ENCODE measurements at regions not wholly inside any gene's neighbourhood (a gene's known extent, or its start where the extent isn't known, plus 50 kb on each side); places are given as distances from the start of the nearest gene placed in this dataset.

GRCh38 chr13:59546178-59546577, 617.5 kb downstream of the DIAPH3 start:
- ATAC-seq: no peak
- no peak for DNase-seq

- DNase-seq: no peak
- no peak for ATAC-seq
Observed at GRCh38 chr13:59547950-59548349, 615.8 kb downstream of the DIAPH3 start.

GRCh38 chr13:59562924-59563323, 600.8 kb downstream of the DIAPH3 start:
- no peak for ATAC-seq
- no peak for DNase-seq

DNA sequence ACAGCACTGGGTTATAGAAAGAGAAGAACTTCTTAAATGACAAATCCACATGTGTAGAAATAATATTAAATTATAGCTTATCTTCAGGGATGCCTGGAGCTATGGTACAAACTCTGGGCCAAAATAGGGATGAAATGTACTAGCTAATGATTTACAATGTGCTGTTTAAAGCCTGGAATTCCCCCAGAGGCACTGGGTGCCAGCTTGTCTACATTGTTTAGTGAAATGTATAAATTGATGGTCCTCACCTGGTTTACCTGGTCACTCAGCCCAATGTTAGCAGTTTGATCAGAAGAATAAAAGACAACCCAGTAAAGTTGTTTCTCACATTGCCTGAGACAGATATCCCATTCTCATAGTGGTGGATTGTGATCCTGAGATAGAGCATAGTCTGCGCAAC, 597.2 kb downstream of the DIAPH3 start:
- ATAC-seq (no peak), DNase-seq (no peak)

- ATAC-seq (no peak), DNase-seq (no peak)
Observed at GRCh38 chr13:59568306-59568705, 595.4 kb downstream of the DIAPH3 start.

GRCh38 chr13:59570204-59570603, 593.5 kb downstream of the DIAPH3 start:
- DNase-seq: no peak
- ATAC-seq: no peak

GRCh38 chr13:59584101-59584500, 579.6 kb downstream of the DIAPH3 start:
- ATAC-seq: no peak
- DNase-seq: no peak

GRCh38 chr13:59584761-59585670, 578.7 kb downstream of the DIAPH3 start:
- ATAC-seq: no peak
- no peak for DNase-seq

DNA sequence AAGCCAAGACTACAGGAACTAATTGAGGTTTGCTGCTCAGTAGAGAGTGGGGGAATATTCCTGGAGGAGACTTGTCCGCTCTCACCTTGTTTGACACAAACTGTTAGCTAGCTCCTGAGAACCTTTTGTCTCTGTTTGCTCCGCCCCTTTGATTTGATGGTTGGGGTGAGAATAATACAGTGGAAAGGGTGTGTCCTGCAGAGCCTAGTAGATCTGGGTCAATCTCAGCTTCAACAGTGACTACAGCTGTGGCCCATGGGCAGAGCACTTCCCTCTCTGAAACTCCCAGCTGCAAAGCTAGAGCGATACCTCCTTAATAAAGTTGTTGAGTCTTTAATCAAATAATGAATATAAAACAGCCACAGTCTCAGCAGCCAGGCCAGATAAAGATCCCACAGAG, 576.7 kb downstream of the DIAPH3 start:
- DNase-seq (no peak), ATAC-seq (no peak)

DNA sequence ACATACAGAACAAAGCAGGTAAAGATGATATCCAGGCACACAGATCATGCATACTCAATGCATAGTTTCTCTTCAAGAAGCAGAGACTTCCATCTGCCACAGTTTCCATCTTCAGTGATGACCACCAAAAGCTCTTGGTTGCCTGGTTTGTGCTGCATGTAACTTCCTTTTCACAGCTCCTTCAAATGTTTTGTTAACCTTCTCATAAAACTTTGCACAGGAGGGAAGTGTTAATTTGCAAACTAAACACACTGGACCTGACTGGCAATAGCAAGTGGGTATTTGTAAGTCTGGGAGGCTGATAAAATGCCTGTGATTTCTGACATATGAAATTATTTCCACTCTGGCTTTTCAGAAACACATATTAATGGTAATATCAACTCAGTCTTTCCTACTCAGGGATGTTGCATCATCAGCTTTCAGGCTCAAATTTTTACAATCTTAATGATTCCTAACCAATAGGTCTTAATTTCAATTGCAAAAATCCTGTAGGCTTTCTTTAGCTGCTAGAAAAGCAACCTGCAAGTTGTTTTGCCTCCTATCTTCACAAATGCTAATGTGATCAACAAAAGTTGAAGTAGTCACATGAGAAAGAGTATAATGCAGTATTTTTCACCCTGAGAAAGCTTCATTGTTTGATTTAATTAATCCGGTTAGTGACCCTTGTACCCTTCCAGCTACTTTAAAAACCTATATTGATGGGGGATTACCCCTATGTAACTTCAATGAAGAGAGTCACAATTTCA, 575.6 kb downstream of the DIAPH3 start:
- no peak for ATAC-seq
- no peak for DNase-seq

DNA sequence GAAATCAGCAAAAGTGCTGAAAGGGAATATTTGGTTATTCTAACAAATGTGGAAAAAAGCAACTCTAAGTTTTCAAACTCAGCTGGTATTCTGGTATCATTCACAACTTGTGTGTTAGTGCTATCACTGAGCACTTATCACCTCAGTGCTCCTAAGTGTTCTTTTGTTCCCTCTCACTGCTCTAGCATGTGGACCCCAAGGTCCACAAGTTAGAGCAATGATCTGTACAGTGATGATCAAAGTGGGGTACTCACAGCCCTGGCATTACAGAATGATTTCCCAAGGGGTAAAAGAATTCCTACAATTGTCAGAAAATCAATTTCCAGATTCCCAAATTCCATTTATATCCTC, 575.0 kb downstream of the DIAPH3 start:
- DNase-seq: no peak
- no peak for ATAC-seq

DNA sequence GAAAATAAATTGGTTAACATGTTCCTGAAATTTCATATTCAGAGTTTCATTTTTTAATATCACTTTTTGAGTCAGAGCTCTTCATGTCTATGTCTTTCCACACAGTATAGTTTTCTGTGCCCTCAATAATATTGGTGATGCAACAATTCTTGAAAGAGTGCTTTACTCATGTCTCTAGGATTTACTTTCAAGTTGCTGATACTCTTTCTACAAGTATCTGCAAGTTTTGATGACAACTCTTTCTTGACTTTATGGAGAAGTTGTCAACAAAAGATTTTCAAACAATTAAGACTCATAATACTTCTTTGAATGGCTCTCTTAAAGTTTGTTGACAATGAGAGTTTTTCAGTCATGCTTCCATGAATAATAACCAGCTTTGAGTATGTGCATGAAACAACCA, 561.7 kb downstream of the DIAPH3 start:
- DNase-seq: no peak
- no peak for ATAC-seq

- ATAC-seq (no peak), DNase-seq (no peak)
Observed at GRCh38 chr13:59603646-59604045, 560.1 kb downstream of the DIAPH3 start.

GRCh38 chr13:59607172-59607571, 556.6 kb downstream of the DIAPH3 start:
- DNase-seq (no peak), ATAC-seq (no peak)

DNA sequence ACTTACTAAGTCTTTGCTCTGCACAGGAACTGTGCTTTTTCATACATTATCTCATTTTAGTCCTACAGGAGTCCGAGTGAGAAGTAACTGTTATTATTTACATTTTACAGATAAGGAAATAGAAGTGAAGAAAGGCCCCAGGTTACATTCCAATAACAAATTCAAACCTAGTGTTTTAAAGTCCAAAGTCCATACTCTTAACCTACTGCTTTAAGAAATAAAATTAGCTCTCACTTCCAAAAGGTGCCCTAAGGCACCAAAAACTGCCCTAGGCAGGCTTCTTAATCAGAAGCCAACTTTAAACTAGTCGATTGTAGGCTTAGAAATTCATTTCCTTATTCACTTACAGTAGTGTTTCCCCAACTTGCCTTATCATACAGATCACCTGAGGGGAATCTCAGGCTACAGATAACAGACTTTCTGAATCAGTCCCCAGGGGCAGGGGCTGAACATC, 555.9 kb downstream of the DIAPH3 start:
- ATAC-seq (no peak), DNase-seq (no peak)

DNA sequence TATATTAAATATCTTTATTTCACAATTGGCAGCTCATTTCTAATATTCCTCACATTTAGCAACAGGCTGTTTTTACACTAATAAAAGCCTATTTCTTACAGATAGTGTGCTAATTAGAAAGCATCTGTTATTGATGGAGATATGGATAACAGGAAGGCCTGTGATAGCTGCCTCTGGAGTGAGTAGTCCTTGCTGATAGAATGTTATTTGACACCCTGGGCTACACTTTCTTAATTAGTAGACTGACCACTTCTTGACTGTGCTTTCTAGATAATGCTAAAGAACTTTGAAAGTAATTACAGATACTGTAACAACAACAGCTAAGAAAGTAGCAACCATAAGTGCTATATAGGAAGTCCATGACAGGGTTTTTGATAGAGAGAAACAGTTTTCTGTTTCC, 554.3 kb downstream of the DIAPH3 start:
- DNase-seq (no peak), ATAC-seq (no peak)

Measured in stimulated activated naive CD8-positive, alpha-beta T cell treated with anti-CD3 and anti-CD28 coated beads, Interleukin-15, Interleukin-2, amounts not matched to agents 100 U/mL and 50 U/mL, for 24 hours (primary cell).